HG03095 (cell line): ENCODE measurements at regions not wholly inside any gene's neighbourhood (a gene's known extent, or its start where the extent isn't known, plus 50 kb on each side); places are given as distances from the start of the nearest gene placed in this dataset.

Source experiments
- ATAC-seq: cut with Tn5 transposase; IDR thresholded peaks from one replicate; pipeline ENCODE4 v1.9.1; 2021; ENCODE audit warnings: moderate library complexity; ENCODE audit not compliant: unreplicated experiment

DNA sequence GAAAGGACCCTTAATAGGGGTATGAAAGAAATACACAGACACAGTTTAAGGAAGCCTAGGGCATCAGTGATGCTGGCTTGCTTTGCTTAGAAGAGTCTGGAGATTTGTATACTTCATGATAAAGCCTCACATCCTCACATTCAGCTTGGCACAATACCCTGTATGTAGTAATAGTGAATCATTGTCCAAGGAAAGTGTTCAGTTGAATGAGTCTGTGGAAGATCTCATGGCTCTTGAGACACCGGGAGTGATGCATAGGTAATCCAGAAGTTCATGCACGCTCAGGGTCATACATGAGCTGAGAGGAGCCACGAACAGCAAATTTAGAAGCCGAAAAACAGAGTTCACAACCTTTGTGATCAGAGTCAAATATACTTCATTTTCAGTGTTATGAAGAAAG is 537.2 kb upstream of the TMPRSS15 start:
- no peak for ATAC-seq

- ATAC-seq, result no peak
Measured at GRCh38 chr21:18950045-18950740, 546.6 kb upstream of the TMPRSS15 start.

- no peak for ATAC-seq
Measured at GRCh38 chr21:18951271-18952038, 547.9 kb upstream of the TMPRSS15 start.

DNA sequence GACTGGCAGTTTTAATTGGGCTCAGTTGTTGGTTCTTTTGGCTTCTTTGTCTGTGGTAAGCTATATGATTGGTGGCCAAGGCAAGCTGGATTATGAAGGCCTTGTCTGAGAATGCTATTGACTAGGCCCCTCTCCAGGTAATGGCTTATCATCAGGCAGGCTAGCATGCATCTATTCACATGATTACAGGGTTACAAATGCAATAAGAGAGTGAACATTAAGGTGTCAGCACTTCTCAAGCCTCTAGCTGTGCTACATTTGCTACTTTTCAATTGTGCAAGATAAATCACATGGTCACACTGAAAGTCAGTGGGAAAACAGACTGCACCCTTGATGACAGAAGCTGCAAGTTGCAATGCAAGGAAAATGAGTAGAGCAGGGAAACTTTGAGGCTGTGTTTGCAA is 550.9 kb upstream of the TMPRSS15 start:
- no peak for ATAC-seq

DNA sequence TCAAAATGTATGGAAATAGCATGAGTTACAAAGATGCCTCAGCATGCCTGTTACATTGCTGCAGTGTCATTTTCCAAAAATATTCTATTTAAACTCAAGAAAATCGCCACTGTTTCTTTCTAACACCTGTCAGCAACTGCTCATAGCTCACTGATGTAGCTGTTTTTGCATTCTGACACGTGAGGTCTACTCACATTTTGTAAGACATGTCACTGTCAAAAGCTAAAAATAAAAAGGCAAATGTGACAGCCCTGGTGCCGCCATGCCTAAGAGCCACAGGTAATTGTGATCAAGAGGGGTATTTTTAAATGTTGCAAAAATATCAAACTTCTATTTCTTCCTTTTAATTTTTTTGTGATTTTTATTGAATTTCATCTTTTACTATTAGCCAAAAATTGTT is 556.2 kb upstream of the TMPRSS15 start:
- ATAC-seq, result no peak

DNA sequence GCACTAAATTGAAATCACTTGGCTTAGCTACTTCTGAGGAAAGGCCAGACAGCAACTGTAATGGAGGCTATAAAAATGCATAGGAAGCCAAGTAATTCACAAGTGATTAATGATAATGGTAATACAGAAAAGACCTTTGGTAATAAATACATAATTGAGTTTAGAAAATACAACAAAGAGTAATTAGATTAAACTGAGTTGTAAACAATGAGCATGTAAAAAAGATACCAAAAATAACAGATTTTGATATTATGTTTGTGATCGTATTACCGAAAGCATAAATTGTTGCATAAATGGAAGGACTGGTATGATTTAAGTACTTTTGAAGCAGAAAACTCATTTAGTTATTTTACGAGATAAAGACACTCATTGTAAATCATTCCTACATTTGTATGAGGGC is 556.7 kb upstream of the TMPRSS15 start:
- no peak for ATAC-seq

GRCh38 chr21:18970416-18970815 is 566.8 kb upstream of the TMPRSS15 start:
- ATAC-seq, result no peak

GRCh38 chr21:18970941-18971340 is 567.4 kb upstream of the TMPRSS15 start:
- no peak for ATAC-seq

DNA sequence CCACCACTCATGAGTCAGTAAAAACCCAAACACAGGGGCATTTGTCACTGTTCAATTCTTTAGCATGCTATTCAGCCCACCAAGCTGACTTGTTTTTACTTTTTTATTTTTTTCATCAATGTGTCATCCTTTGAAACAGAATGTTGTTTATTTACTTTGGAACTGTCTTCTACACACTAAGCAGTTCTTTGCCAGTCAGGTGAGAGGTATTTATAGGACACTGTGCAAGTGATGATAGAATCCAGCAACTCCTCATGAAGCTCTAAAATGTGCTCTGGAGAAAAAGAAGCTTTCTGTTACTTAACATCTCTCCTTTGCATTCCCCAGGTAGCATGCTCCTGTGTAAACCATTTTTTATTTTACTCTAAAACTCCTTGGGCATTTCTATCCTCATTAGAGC is 582.0 kb upstream of the TMPRSS15 start:
- no peak for ATAC-seq

GRCh38 chr21:18986197-18986596 is 582.6 kb upstream of the TMPRSS15 start:
- ATAC-seq, result no peak

GRCh38 chr21:18987520-18988026 is 584.0 kb upstream of the TMPRSS15 start:
- ATAC-seq, result no peak

GRCh38 chr21:18989953-18990495 is 586.4 kb upstream of the TMPRSS15 start:
- no peak for ATAC-seq

DNA sequence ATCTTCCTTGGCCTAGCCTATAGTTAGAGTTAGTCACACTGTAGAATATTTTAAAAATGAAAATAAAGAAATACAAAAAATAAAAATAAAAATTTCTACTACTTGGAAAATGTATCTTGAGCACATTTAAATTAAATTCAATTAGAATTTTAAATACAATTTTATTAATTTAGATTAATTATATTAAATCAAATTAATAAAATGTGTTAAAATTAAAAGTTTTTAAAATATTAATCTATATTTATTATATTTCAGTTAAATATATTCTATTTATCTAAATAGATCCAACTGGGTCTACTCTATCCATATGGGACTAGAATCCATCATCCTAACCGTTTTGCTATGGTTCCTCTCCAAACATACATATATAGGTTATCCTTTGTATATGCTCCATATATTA is 588.3 kb upstream of the TMPRSS15 start:
- no peak for ATAC-seq

- ATAC-seq, result no peak
Measured at GRCh38 chr21:19010251-19010650, 606.7 kb upstream of the TMPRSS15 start.

DNA sequence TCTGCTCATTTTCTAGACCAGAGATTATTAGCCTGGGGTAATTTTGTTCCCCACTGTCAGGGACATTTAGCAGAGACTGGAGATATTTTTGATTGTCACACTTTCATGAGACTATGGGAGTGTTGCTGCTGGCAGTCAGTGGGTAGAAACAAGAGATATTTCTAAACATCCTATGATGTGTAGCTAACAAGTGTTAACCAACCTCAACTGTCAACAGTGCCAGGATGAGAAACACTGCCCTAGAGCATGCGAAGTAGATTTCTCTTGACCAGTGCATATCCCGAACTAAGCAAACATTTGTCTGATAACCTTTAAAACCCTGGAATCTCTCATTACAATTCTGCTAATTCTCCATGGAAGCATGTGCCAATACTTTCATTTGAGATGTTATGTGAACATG is 607.4 kb upstream of the TMPRSS15 start:
- no peak for ATAC-seq

- ATAC-seq, result no peak
Measured at GRCh38 chr21:19011451-19011850, 607.9 kb upstream of the TMPRSS15 start.

GRCh38 chr21:19013916-19014315 is 610.3 kb upstream of the TMPRSS15 start:
- ATAC-seq, result no peak

DNA sequence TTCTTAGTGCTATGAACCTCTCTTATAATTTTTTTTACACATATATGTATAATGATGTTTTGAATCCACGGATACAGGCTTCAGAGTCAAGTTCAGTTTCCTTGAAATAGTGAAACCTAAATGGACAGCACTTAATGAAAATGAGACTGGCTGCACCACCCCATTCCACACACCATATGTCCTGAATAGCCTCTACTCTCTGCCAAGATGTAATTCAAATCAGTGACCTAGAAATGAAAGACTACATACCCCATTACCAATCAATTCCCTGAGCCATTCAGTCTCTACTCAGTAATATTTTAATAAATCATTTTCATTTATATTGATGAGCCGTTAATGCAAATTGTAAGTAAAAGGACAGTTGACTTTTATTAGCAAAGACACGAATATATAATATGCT is 614.9 kb upstream of the TMPRSS15 start:
- ATAC-seq, result no peak

DNA sequence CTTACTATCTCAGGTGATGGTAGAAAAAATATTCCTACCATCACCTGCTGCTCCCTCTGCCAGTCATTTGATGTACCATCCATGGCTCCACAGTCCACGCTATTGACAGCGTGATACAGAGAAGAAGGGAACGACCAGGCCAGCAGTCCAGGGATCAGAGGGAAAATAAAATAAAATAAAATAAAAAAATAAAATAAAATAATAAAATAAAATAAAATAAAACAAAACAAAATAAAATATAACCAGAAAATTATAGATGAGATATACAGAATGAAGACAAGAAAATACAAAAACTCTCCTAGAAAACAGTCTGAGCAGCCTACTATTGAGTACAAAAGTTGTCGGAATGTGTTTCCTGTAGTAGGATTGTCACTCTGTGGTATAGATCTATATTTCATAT is 619.4 kb upstream of the TMPRSS15 start:
- ATAC-seq, result no peak

DNA sequence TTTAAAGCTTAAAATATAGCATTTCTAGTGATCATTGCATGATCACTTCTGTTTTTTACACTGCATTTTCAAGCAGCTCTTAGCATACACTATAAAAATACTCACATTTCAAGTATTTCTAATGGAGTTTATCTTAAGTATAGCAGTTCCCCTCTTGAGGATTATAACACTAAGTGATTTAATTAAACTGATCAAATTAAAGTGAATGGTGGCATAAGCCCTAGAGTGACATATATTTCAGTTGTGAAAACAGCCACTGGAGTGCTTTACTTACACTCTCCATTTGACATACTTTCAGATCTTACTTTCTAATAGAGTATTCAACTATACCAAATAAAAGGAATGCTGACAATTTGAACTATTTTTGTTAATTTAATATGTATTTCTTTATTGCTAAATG is 623.3 kb upstream of the TMPRSS15 start:
- ATAC-seq, result no peak

- ATAC-seq, result no peak
Measured at GRCh38 chr21:19029816-19030215, 626.2 kb upstream of the TMPRSS15 start.

- no peak for ATAC-seq
Measured at GRCh38 chr21:19031953-19032352, 628.4 kb upstream of the TMPRSS15 start.
